HUES64 (cell line): ENCODE measurements at regions not wholly inside any gene's neighbourhood (a gene's known extent, or its start where the extent isn't known, plus 50 kb on each side); places are given as distances from the start of the nearest gene placed in this dataset.

Experiments used
- H3K27ac ChIP-seq: 2 replicates; pipeline ENCODE4 v1.7.0; 2013; ENCODE audit warnings: low read depth, low read length, inconsistent platforms
- H3K27me3 ChIP-seq: 2 replicates; pipeline ENCODE4 v1.6.1; 2013; ENCODE audit warnings: mild to moderate bottlenecking, low read length; ENCODE audit not compliant: insufficient read depth
- H3K36me3 ChIP-seq: 2 replicates; pipeline ENCODE4 v1.6.1; 2013; ENCODE audit warnings: mild to moderate bottlenecking, low read length; ENCODE audit not compliant: insufficient read depth
- H3K4me1 ChIP-seq: 2 replicates; pipeline ENCODE4 v1.6.1; 2013; ENCODE audit warnings: mild to moderate bottlenecking, low read length, moderate library complexity; ENCODE audit not compliant: insufficient read depth
- H3K4me3 ChIP-seq: 2 replicates; pipeline ENCODE4 v1.5.1; 2013; ENCODE audit warnings: mild to moderate bottlenecking, low read length, moderate library complexity
- H3K9ac ChIP-seq: 2 replicates; pipeline ENCODE4 v1.6.1; 2013; ENCODE audit warnings: mild to moderate bottlenecking, low read depth, low read length
- H3K9me3 ChIP-seq: 2 replicates; pipeline ENCODE4 v1.6.1; 2013; ENCODE audit warnings: low read depth, low read length; ENCODE audit not compliant: insufficient read depth
- WGBS: fragments of 150-250, 120-280 bp; methylation state at CpG from one replicate; pipeline ENCODE4 v1.1.7; 2013; ENCODE audit warnings: missing lambda C conversion rate; 5-methylcytosine and 5-hydroxymethylcytosine counted together

- H3K9me3 ChIP-seq = no peaks in the 10 kb centered on the region
- H3K4me3 ChIP-seq = no peak overlapping the region
- no peaks in the 10 kb centered on the region for H3K36me3 ChIP-seq
- WGBS = no CpG with 5 or more reads among the region's 1 CpG
- no peaks in the 10 kb centered on the region for H3K4me1 ChIP-seq
- no peak overlapping the region for H3K27ac ChIP-seq
- H3K27me3 ChIP-seq = no peaks in the 10 kb centered on the region
- H3K9ac ChIP-seq = no peak overlapping the region
These were observed 53.1 kb upstream of the UCN3 start for GRCh38 chr10:5311617-5312016.

GRCh38 chr10:5314840-5315239 is 49.9 kb upstream of the UCN3 start:
- 96% methylated on average over 5 of the region's 5 CpGs for WGBS
- Histone ChIP-seq H3K36me3 (no peaks in the 10 kb centered on the region), H3K27ac (no peak overlapping the region), H3K4me1 (no peaks in the 10 kb centered on the region), H3K9me3 (no peaks in the 10 kb centered on the region), H3K27me3 (no peaks in the 10 kb centered on the region), H3K9ac (no peak overlapping the region), H3K4me3 (no peak overlapping the region)
